ENCODE measurements at regions not wholly inside any gene's neighbourhood (a gene's known extent, or its start where the extent isn't known, plus 50 kb on each side); places are given as distances from the start of the nearest gene placed in this dataset.

- CTCF ChIA-PET, result interaction anchor here (1.4 kb wide), 1 partner anchor 582 kb away, joined by 4 read pairs; no protein-coding TSS in a partner anchor
Measured at GRCh38 chr2:64913357-64913869, 75.8 kb upstream of the SLC1A4 start.

DNA sequence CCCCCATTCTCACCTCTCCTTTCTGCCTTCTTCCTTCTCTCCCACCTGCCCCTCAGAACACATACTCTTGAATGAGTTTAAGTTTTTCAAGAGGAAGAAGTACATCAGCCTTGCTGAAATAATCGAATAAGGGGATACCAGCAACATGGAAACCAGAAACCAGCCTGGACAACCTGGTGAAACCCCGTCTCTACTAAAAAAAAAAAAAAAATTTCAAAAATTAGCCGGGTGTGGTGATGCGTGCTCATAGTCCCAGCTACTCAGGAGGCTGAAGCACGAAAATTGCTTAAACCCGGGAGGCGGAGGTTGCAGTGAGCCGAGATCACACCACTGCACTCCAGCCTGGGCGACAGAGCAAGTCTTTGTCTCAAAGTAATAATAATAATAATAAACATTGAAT lies 75.0 kb upstream of the SLC1A4 start:
- no peaks in the 10 kb centered on the region for H3K9me2 ChIP-seq
- no peak overlapping the region for H3K27ac ChIP-seq (ENCODE audit: low read depth in 2 of 2, low read length in 1 of 2)
- ChIA-PET CTCF (interaction anchor here (1.1 to 1.6 kb wide), 3 partner anchors 117 to 584 kb away, joined by 3 to 9 read pairs (median 3); no protein-coding TSS in a partner anchor), POLR2A (interaction anchor here (0.9 kb wide), 1 partner anchor 118 kb away, joined by 3 read pairs; no protein-coding TSS in a partner anchor)
- H3K4me1 ChIP-seq (ENCODE audit: control insufficient read depth in 1 of 2, insufficient read depth in 2 of 2, low read depth in 1 of 2, low read length in 1 of 2), result no peaks in the 10 kb centered on the region
- H3K4me2 ChIP-seq, result no peak overlapping the region
- H3K9ac ChIP-seq, result no peak overlapping the region
- H3K9me3 ChIP-seq, result no peaks in the 10 kb centered on the region
- no peaks in the 10 kb centered on the region for H3K27me3 ChIP-seq (ENCODE audit: insufficient read depth)
- no peaks in the 10 kb centered on the region for H3F3A ChIP-seq (replicated peaks; ENCODE audit: insufficient read depth)
- H3K36me3 ChIP-seq (replicated peaks in 1 of 2; ENCODE audit: control insufficient read depth in 1 of 2, insufficient read depth in 2 of 2, low read length in 1 of 2), result no peaks in the 10 kb centered on the region
- H3K4me3 ChIP-seq (ENCODE audit: low read depth in 2 of 2, low read length in 1 of 2), result no peak overlapping the region
- no peak for DNase-seq
- WGBS (ENCODE audit: low lambda C conversion rate), result 74% methylated on average over 9 of the region's 9 CpGs
- no peaks in the 10 kb centered on the region for H3K79me2 ChIP-seq (ENCODE audit: insufficient read depth)
- no peak overlapping the region for H2AFZ ChIP-seq (ENCODE audit: low read depth)
- no peaks in the 10 kb centered on the region for H4K20me1 ChIP-seq (ENCODE audit: insufficient read depth)
- TF ChIP-seq, protein P1, sequence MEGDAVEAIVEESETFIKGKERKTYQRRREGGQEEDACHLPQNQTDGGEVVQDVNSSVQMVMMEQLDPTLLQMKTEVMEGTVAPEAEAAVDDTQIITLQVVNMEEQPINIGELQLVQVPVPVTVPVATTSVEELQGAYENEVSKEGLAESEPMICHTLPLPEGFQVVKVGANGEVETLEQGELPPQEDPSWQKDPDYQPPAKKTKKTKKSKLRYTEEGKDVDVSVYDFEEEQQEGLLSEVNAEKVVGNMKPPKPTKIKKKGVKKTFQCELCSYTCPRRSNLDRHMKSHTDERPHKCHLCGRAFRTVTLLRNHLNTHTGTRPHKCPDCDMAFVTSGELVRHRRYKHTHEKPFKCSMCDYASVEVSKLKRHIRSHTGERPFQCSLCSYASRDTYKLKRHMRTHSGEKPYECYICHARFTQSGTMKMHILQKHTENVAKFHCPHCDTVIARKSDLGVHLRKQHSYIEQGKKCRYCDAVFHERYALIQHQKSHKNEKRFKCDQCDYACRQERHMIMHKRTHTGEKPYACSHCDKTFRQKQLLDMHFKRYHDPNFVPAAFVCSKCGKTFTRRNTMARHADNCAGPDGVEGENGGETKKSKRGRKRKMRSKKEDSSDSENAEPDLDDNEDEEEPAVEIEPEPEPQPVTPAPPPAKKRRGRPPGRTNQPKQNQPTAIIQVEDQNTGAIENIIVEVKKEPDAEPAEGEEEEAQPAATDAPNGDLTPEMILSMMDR (IDR thresholded peaks at IDR 0.05), result no peak
- TF ChIP-seq RFX5 (IDR thresholded peaks at IDR 0.05; ENCODE audit: low read length), result no peak
- TF ChIP-seq NFIC (IDR thresholded peaks at IDR 0.05; ENCODE audit: borderline replicate concordance), result no peak
- TF ChIP-seq FOSL2 (IDR thresholded peaks at IDR 0.05; ENCODE audit: borderline replicate concordance, low read depth), result no peak

More at GRCh38 chr2:64913357-64913869, 75.8 kb upstream of the SLC1A4 start:
- Histone ChIP-seq H3K79me2 (ENCODE audit: insufficient read depth) (no peaks in the 10 kb centered on the region), H3K4me1 (ENCODE audit: control insufficient read depth in 1 of 2, insufficient read depth in 2 of 2, low read depth in 1 of 2, low read length in 1 of 2) (no peaks in the 10 kb centered on the region), H3K36me3 (replicated peaks in 1 of 2; ENCODE audit: control insufficient read depth in 1 of 2, insufficient read depth in 2 of 2, low read length in 1 of 2) (no peaks in the 10 kb centered on the region), H3K4me3 (ENCODE audit: low read depth in 2 of 2, low read length in 1 of 2) (no peak overlapping the region), H3K9me2 (no peaks in the 10 kb centered on the region), H2AFZ (ENCODE audit: low read depth) (no peak overlapping the region), H3K9me3 (no peaks in the 10 kb centered on the region), H4K20me1 (ENCODE audit: insufficient read depth) (no peaks in the 10 kb centered on the region), H3K27ac (ENCODE audit: low read depth in 2 of 2, low read length in 1 of 2) (no peak overlapping the region), H3K27me3 (ENCODE audit: insufficient read depth) (no peaks in the 10 kb centered on the region; the same call in 1 of the 2 replicates), H3F3A (replicated peaks; ENCODE audit: insufficient read depth) (no peaks in the 10 kb centered on the region), H3K4me2 (no peak overlapping the region), H3K9ac (no peak overlapping the region)
- 36% methylated on average over 4 of the region's 5 CpGs for WGBS (ENCODE audit: low lambda C conversion rate)
- peak; percentile 20 for DNase-seq
- POLR2A ChIA-PET, result no interaction called here
- no peak for TF ChIP-seq RXRA (IDR thresholded peaks at IDR 0.05; ENCODE audit: borderline replicate concordance, low read depth)
- peak; percentile 40 for TF ChIP-seq RAD21 (IDR thresholded peaks at IDR 0.05; ENCODE audit: low read length)
- TF ChIP-seq FOXJ3 (CRISPR knock-in tag; IDR thresholded peaks at IDR 0.05), result no peak

DNA sequence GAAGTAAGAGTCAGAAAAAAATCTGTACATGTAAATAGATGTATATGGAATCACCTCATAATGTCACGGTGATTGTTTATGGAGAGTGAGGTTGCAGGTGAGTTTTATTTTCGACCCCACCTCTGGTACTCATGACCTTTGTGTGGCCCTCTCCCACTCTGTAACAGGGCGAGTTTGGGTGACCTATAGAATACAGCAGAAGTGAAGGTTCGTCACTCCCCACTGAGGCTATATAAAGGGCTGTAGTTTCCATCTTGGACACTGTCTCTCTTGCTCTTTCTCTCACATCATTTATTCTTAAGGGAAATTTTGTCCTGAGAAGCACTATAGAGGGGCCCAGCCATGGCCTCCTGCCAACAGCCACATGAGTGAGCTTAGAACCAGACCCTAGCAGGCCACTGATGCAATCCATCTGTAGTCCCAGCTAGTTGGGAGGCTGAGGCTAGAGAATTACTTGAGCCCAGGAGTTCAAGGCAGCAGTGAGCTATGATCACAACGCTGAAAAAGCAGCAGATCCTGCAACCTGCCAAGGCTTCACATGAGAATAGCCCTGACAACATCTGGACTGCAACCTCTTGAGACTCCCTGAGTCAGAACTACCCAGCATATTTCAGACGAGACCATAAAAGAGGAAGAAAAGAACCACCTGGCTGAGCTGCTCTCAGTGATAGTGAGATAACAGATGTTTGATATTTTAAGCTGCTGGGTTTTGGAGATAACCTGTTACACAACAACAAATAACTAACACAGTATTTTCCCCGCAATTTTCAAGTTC lies 74.3 kb upstream of the SLC1A4 start:
- POLR2A ChIA-PET, result interaction anchor here (0.9 kb wide), 1 partner anchor 118 kb away, joined by 3 read pairs; no protein-coding TSS in a partner anchor
- TF ChIP-seq FOXJ3 (CRISPR knock-in tag; IDR thresholded peaks at IDR 0.05), result no peak
- no peak for TF ChIP-seq USF2 (IDR thresholded peaks at IDR 0.05; ENCODE audit: borderline replicate concordance, low read depth, low read length)
- TF ChIP-seq NRF1 (IDR thresholded peaks at IDR 0.05; ENCODE audit: low read depth, low read length), result no peak
- TF ChIP-seq YY1 (IDR thresholded peaks at IDR 0.05; ENCODE audit: low read depth), result no peak
- no peak for TF ChIP-seq SMC3 (IDR thresholded peaks at IDR 0.05; ENCODE audit: low read depth, low read length)
- no peak for TF ChIP-seq FOXM1 (IDR thresholded peaks at IDR 0.05; ENCODE audit: low read depth)
- no peak for TF ChIP-seq CHD2 (IDR thresholded peaks at IDR 0.05; ENCODE audit: low read length, partially characterized antibody)
- no peak for TF ChIP-seq ZBTB33 (IDR thresholded peaks at IDR 0.05; ENCODE audit: borderline replicate concordance, low read depth)
- no peak for TF ChIP-seq POLR2AphosphoS5 (IDR thresholded peaks at IDR 0.05; ENCODE audit: low read depth, low read length)
- no peak for TF ChIP-seq RCOR1 (IDR thresholded peaks at IDR 0.05; ENCODE audit: low read length)
- no peak for TF ChIP-seq GABPA (IDR thresholded peaks at IDR 0.05; ENCODE audit: low read depth)

More for the DNA sequence above, 74.3 kb upstream of the SLC1A4 start:
- Histone ChIP-seq H3K9ac (no peak overlapping the region), H3K27me3 (ENCODE audit: insufficient read depth) (no peaks in the 10 kb centered on the region), H3K9me3 (no peaks in the 10 kb centered on the region), H3K9me2 (no peaks in the 10 kb centered on the region), H3K79me2 (ENCODE audit: insufficient read depth) (no peaks in the 10 kb centered on the region), H2AFZ (ENCODE audit: low read depth) (no peak overlapping the region), H3K4me2 (no peak overlapping the region), H3K36me3 (replicated peaks in 1 of 2; ENCODE audit: control insufficient read depth in 1 of 2, insufficient read depth in 2 of 2, low read length in 1 of 2) (no peaks in the 10 kb centered on the region), H3K4me1 (ENCODE audit: control insufficient read depth in 1 of 2, insufficient read depth in 2 of 2, low read depth in 1 of 2, low read length in 1 of 2) (no peaks in the 10 kb centered on the region), H3K4me3 (ENCODE audit: low read depth in 2 of 2, low read length in 1 of 2) (no peak overlapping the region), H3K27ac (ENCODE audit: low read depth in 2 of 2, low read length in 1 of 2) (no peak overlapping the region), H4K20me1 (ENCODE audit: insufficient read depth) (no peaks in the 10 kb centered on the region), H3F3A (replicated peaks; ENCODE audit: insufficient read depth) (no peaks in the 10 kb centered on the region)
- CTCF ChIA-PET, result interaction anchor here (0.6 to 2.5 kb wide), 6 partner anchors 116 to 1182 kb away, joined by 3 to 9 read pairs (median 3); no protein-coding TSS in a partner anchor
- no peak for DNase-seq
- WGBS (ENCODE audit: low lambda C conversion rate), result 48% methylated on average over 7 of the region's 7 CpGs
